Keratinocyte (primary cell): ENCODE measurements at regions not wholly inside any gene's neighbourhood (a gene's known extent, or its start where the extent isn't known, plus 50 kb on each side); places are given as distances from the start of the nearest gene placed in this dataset.

ENCODE experiments used
- DNase-seq: peaks from one replicate; pipeline ENCODE4 v3.0.0-alpha.2; 2011; ENCODE audit warnings: low read depth, missing footprints, low spot score
- FAIRE-seq: peaks from 2 replicates; lab custom pipeline; 2011; peaks lifted over from hg19 to GRCh38; lab: Jason Lieb, UNC
- H2AFZ ChIP-seq: 2 replicates; pipeline ENCODE4 v1.6.0; 2012; ENCODE audit warnings: low read length, control low read depth, inconsistent platforms; ENCODE audit not compliant: control insufficient read depth
- H3K27ac ChIP-seq: 2 replicates; pipeline ENCODE4 v1.5.1; 2011; ENCODE audit warnings: low read length; ENCODE audit not compliant: control insufficient read depth, insufficient read depth
- H3K27me3 ChIP-seq: 3 replicates; pipeline ENCODE4 v1.6.0; 2011; ENCODE audit warnings: low read length; ENCODE audit not compliant: control insufficient read depth, insufficient read depth; ENCODE audit errors: extremely low read depth
- H3K36me3 ChIP-seq, 2 experiments: 2 replicates in 1 of 2; 3 replicates in 1 of 2; pipeline ENCODE4 v1.5.1; 2011; ENCODE audit warnings: low read length in 2 of 2, mild to moderate bottlenecking in 1 of 2; ENCODE audit not compliant: control insufficient read depth in 2 of 2, insufficient read depth in 2 of 2; ENCODE audit errors: extremely low read depth in 1 of 2
- H3K4me1 ChIP-seq: 3 replicates; pipeline ENCODE4 v1.5.1; 2011; ENCODE audit warnings: low read length; ENCODE audit not compliant: control insufficient read depth, insufficient read depth; ENCODE audit errors: extremely low read depth
- H3K4me2 ChIP-seq: 3 replicates; pipeline ENCODE4 v1.6.0; 2011; ENCODE audit warnings: low read depth, low read length; ENCODE audit not compliant: control insufficient read depth, insufficient read depth; ENCODE audit errors: extremely low read depth
- H3K4me3 ChIP-seq, 3 experiments: fragments of 200-600 bp in 1 of 3; sonication (generic) in 1 of 3; 2 replicates in 2 of 3; 3 replicates in 1 of 3; pipeline ENCODE4 v1.5.1; 2011 to 2016; ENCODE audit warnings: low read length in 3 of 3, mild to moderate bottlenecking in 3 of 3, control low read depth in 2 of 3, inconsistent platforms in 1 of 3, low read depth in 1 of 3, mixed read lengths in 1 of 3, mixed run types in 1 of 3, moderate library complexity in 1 of 3; ENCODE audit not compliant: control insufficient read depth in 2 of 3, insufficient read depth in 2 of 3; ENCODE audit errors: extremely low read depth in 1 of 3
- H3K79me2 ChIP-seq: 2 replicates; pipeline ENCODE4 v1.6.0; 2012; ENCODE audit warnings: low read length; ENCODE audit not compliant: control insufficient read depth, insufficient read depth
- H3K9ac ChIP-seq: 3 replicates; pipeline ENCODE4 v1.6.0; 2011; ENCODE audit warnings: low read length; ENCODE audit not compliant: control insufficient read depth, insufficient read depth; ENCODE audit errors: extremely low read depth
- H3K9me1 ChIP-seq: 3 replicates; pipeline ENCODE4 v1.6.0; 2011; ENCODE audit warnings: low read length; ENCODE audit not compliant: control insufficient read depth, insufficient read depth; ENCODE audit errors: extremely low read depth
- H3K9me3 ChIP-seq: 2 replicates; pipeline ENCODE4 v1.5.1; 2012; ENCODE audit warnings: low read depth, low read length; ENCODE audit not compliant: control insufficient read depth
- H4K20me1 ChIP-seq: 3 replicates; pipeline ENCODE4 v1.6.0; 2011; ENCODE audit warnings: low read length; ENCODE audit not compliant: control insufficient read depth, insufficient read depth; ENCODE audit errors: extremely low read depth
- CTCF ChIP-seq, 3 experiments: IDR thresholded peaks in 1 of 3; conservative IDR thresholded peaks in 1 of 3; optimal IDR thresholded peaks in 1 of 3; 2 replicates in 2 of 3; 3 replicates in 1 of 3; pipeline versions ENCODE3 to v1.5.1; 2011; ENCODE audit warnings: low read length in 3 of 3, mild to moderate bottlenecking in 3 of 3, moderate library complexity in 2 of 3, control low read depth in 1 of 3, inconsistent platforms in 1 of 3; ENCODE audit not compliant: insufficient read depth in 2 of 3; ENCODE audit errors: extremely low read depth in 1 of 3
- EZH2 ChIP-seq: IDR thresholded peaks from one replicate; pipeline ENCODE4 v1.6.1; 2012; ENCODE audit warnings: inconsistent platforms, mild to moderate bottlenecking, low read length, moderate library complexity
- dilution Hi-C: fragments of 300-500 bp; cut with MboI; formaldehyde crosslinking; loops from one replicate; pipeline ENCODE4 v1.7.0; 2020; ENCODE audit warnings: low sequenced_read_pairs; ENCODE audit not compliant: extremely low pct_ligation_motif_present

GRCh38 chr17:14006249-14006942 is 62.9 kb upstream of the COX10 start:
- no peak for FAIRE-seq
- Histone ChIP-seq H3K4me2 (no peak overlapping the region), H3K36me3 (no peaks in the 10 kb centered on the region), H3K27me3 (no peaks in the 10 kb centered on the region), H4K20me1 (no peaks in the 10 kb centered on the region), H3K4me3 (no peak overlapping the region), H3K27ac (no peak overlapping the region), H3K9ac (no peak overlapping the region), H3K4me1 (peaks cover 13% of the 10 kb centered on the region), H2AFZ (no peak overlapping the region), H3K9me3 (no peaks in the 10 kb centered on the region), H3K9me1 (no peaks in the 10 kb centered on the region), H3K79me2 (no peaks in the 10 kb centered on the region)
- no peak for TF ChIP-seq EZH2
- TF ChIP-seq CTCF (optimal IDR thresholded peaks at IDR 0.05 in 1 of 3, IDR thresholded peaks at IDR 0.05 in 1 of 3, conservative IDR thresholded peaks at IDR 0.05 in 1 of 3; ENCODE audit: extremely low read depth in 1 of 3, insufficient read depth in 2 of 3, low read length in 3 of 3) = no peak
- dilution Hi-C loops = no loop called here
- DNase-seq = no peak

- Histone ChIP-seq H3K4me2 (no peak overlapping the region), H3K27me3 (no peaks in the 10 kb centered on the region), H3K9ac (no peak overlapping the region), H3K4me3 (no peak overlapping the region), H3K79me2 (no peaks in the 10 kb centered on the region), H3K9me3 (no peaks in the 10 kb centered on the region), H3K27ac (no peak overlapping the region), H3K4me1 (peaks cover 13% of the 10 kb centered on the region), H4K20me1 (no peaks in the 10 kb centered on the region), H3K36me3 (no peaks in the 10 kb centered on the region), H2AFZ (no peak overlapping the region), H3K9me1 (no peaks in the 10 kb centered on the region)
- no peak for DNase-seq
- TF ChIP-seq CTCF (optimal IDR thresholded peaks at IDR 0.05 in 1 of 3, IDR thresholded peaks at IDR 0.05 in 1 of 3, conservative IDR thresholded peaks at IDR 0.05 in 1 of 3; ENCODE audit: extremely low read depth in 1 of 3, insufficient read depth in 2 of 3, low read length in 3 of 3) = no peak
- no peak for TF ChIP-seq EZH2
- no peak for FAIRE-seq
- dilution Hi-C loops = no loop called here
These were observed 61.4 kb upstream of the COX10 start for GRCh38 chr17:14007951-14008350.
